ENCODE measurements at regions not wholly inside any gene's neighbourhood (a gene's known extent, or its start where the extent isn't known, plus 50 kb on each side); places are given as distances from the start of the nearest gene placed in this dataset.
"Not testable (repeated sequence)": the region's sequence is repeated elsewhere in the genome, so short reads cannot be mapped to it uniquely, and the experiment has no call there.

- no peak for DNase-seq (ENCODE audit: low read depth in 3 of 3, low spot score in 2 of 3)
Observed at GRCh38 chr4:134645778-134646177, 444.2 kb upstream of the PABPC4L start.

- no peak for DNase-seq (ENCODE audit: low read depth in 3 of 3, low spot score in 2 of 3)
Observed at GRCh38 chr4:134636338-134637051, 434.9 kb upstream of the PABPC4L start.

- DNase-seq (ENCODE audit: low read depth in 3 of 3, low spot score in 2 of 3): no peak
Observed at GRCh38 chr4:134634301-134634700, 432.7 kb upstream of the PABPC4L start.

- DNase-seq (ENCODE audit: low read depth in 3 of 3, low spot score in 2 of 3): no peak
Observed at GRCh38 chr4:134632056-134632455, 430.5 kb upstream of the PABPC4L start.

- no peak for DNase-seq (ENCODE audit: low read depth in 3 of 3, low spot score in 2 of 3)
Observed at GRCh38 chr4:134628066-134628465, 426.5 kb upstream of the PABPC4L start.

- no peak for DNase-seq (ENCODE audit: low read depth in 3 of 3, low spot score in 2 of 3)
Observed at GRCh38 chr4:134627366-134627765, 425.8 kb upstream of the PABPC4L start.

GRCh38 chr4:134624365-134624764 lies 422.8 kb upstream of the PABPC4L start:
- no peak for DNase-seq (ENCODE audit: low read depth in 3 of 3, low spot score in 2 of 3)

GRCh38 chr4:134622626-134623575 lies 421.3 kb upstream of the PABPC4L start:
- DNase-seq (ENCODE audit: low read depth in 3 of 3, low spot score in 2 of 3): not testable (repeated sequence)

GRCh38 chr4:134622199-134622598 lies 420.6 kb upstream of the PABPC4L start:
- no peak for DNase-seq (ENCODE audit: low read depth in 3 of 3, low spot score in 2 of 3)

GRCh38 chr4:134621715-134622114 lies 420.1 kb upstream of the PABPC4L start:
- not testable (repeated sequence) for DNase-seq (ENCODE audit: low read depth in 3 of 3, low spot score in 2 of 3)

- DNase-seq (ENCODE audit: low read depth in 3 of 3, low spot score in 2 of 3): no peak
Observed at GRCh38 chr4:134610956-134611355, 409.4 kb upstream of the PABPC4L start.

- no peak for DNase-seq (ENCODE audit: low read depth in 3 of 3, low spot score in 2 of 3)
Observed at GRCh38 chr4:134610172-134610571, 408.6 kb upstream of the PABPC4L start.

GRCh38 chr4:134601706-134602105 lies 400.1 kb upstream of the PABPC4L start:
- DNase-seq (ENCODE audit: low read depth in 3 of 3, low spot score in 2 of 3): no peak

GRCh38 chr4:134591326-134591725 lies 389.7 kb upstream of the PABPC4L start:
- no peak for DNase-seq (ENCODE audit: low read depth in 3 of 3, low spot score in 2 of 3)

GRCh38 chr4:134585972-134586371 lies 384.4 kb upstream of the PABPC4L start:
- DNase-seq (ENCODE audit: low read depth in 3 of 3, low spot score in 2 of 3): no peak

GRCh38 chr4:134567461-134567860 lies 365.9 kb upstream of the PABPC4L start:
- DNase-seq (ENCODE audit: low read depth in 3 of 3, low spot score in 2 of 3): no peak

GRCh38 chr4:134560728-134561127 lies 359.1 kb upstream of the PABPC4L start:
- no peak for DNase-seq (ENCODE audit: low read depth in 3 of 3, low spot score in 2 of 3)

- DNase-seq (ENCODE audit: low read depth in 3 of 3, low spot score in 2 of 3): no peak
Observed at GRCh38 chr4:134552063-134552462, 350.5 kb upstream of the PABPC4L start.

- no peak for DNase-seq (ENCODE audit: low read depth in 3 of 3, low spot score in 2 of 3)
Observed at GRCh38 chr4:134551348-134551747, 349.8 kb upstream of the PABPC4L start.

- DNase-seq (ENCODE audit: low read depth in 3 of 3, low spot score in 2 of 3): no peak
Observed at GRCh38 chr4:134548052-134548628, 346.6 kb upstream of the PABPC4L start.

- no peak for DNase-seq (ENCODE audit: low read depth in 3 of 3, low spot score in 2 of 3)
Observed at GRCh38 chr4:134546279-134546678, 344.7 kb upstream of the PABPC4L start.

Measured in right renal cortex interstitium (tissue), 3 donors.